ENCODE measurements at regions not wholly inside any gene's neighbourhood (a gene's known extent, or its start where the extent isn't known, plus 50 kb on each side); places are given as distances from the start of the nearest gene placed in this dataset.

- TF ChIP-seq POLR2A (IDR thresholded peaks at IDR 0.05; ENCODE audit: low read depth) (no peak), CTCF (IDR thresholded peaks at IDR 0.05) (no peak), EP300 (IDR thresholded peaks at IDR 0.05) (no peak), POLR2AphosphoS5 (IDR thresholded peaks at IDR 0.05) (no peak)
Observed at GRCh38 chr2:103219398-103219797, 457.6 kb downstream of the TMEM182 start.
